ENCODE measurements at regions not wholly inside any gene's neighbourhood (a gene's known extent, or its start where the extent isn't known, plus 50 kb on each side); places are given as distances from the start of the nearest gene placed in this dataset.

- no peak overlapping the region for H3K4me3 ChIP-seq (ENCODE audit: low read depth, low read length)
- no peak for TF ChIP-seq CTCF (IDR thresholded peaks at IDR 0.05; ENCODE audit: low read depth, low read length)
- TF ChIP-seq POLR2A (IDR thresholded peaks at IDR 0.05; ENCODE audit: extremely low read depth, insufficient read length): no peak
- no peak for TF ChIP-seq MAX (IDR thresholded peaks at IDR 0.05; ENCODE audit: low read depth, low read length)
- TF ChIP-seq MYC (IDR thresholded peaks at IDR 0.05; ENCODE audit: low read depth, low read length): no peak
- no peak for DNase-seq (ENCODE audit: low read depth)
Observed at GRCh38 chr17:36739208-36739607, 137.8 kb downstream of the MRM1 start.

GRCh38 chr17:36740157-36740556 is 138.8 kb downstream of the MRM1 start:
- no peak overlapping the region for H3K4me3 ChIP-seq (ENCODE audit: low read depth, low read length)
- TF ChIP-seq MAX (IDR thresholded peaks at IDR 0.05; ENCODE audit: low read depth, low read length) (no peak), CTCF (IDR thresholded peaks at IDR 0.05; ENCODE audit: low read depth, low read length) (no peak), MYC (IDR thresholded peaks at IDR 0.05; ENCODE audit: low read depth, low read length) (no peak), POLR2A (IDR thresholded peaks at IDR 0.05; ENCODE audit: extremely low read depth, insufficient read length) (no peak)
- DNase-seq (ENCODE audit: low read depth): no peak

- TF ChIP-seq CTCF (IDR thresholded peaks at IDR 0.05; ENCODE audit: low read depth, low read length) (no peak), MYC (IDR thresholded peaks at IDR 0.05; ENCODE audit: low read depth, low read length) (no peak), POLR2A (IDR thresholded peaks at IDR 0.05; ENCODE audit: extremely low read depth, insufficient read length) (no peak), MAX (IDR thresholded peaks at IDR 0.05; ENCODE audit: low read depth, low read length) (no peak)
- no peak for DNase-seq (ENCODE audit: low read depth)
Observed at GRCh38 chr17:36741019-36741902, 139.9 kb downstream of the MRM1 start.

GRCh38 chr17:36742267-36743000 is 141.1 kb downstream of the MRM1 start:
- TF ChIP-seq POLR2A (IDR thresholded peaks at IDR 0.05; ENCODE audit: extremely low read depth, insufficient read length): no peak
- no peak for TF ChIP-seq MYC (IDR thresholded peaks at IDR 0.05; ENCODE audit: low read depth, low read length)
- no peak for TF ChIP-seq CTCF (IDR thresholded peaks at IDR 0.05; ENCODE audit: low read depth, low read length)
- no peak for TF ChIP-seq MAX (IDR thresholded peaks at IDR 0.05; ENCODE audit: low read depth, low read length)
- H3K4me3 ChIP-seq (ENCODE audit: low read depth, low read length): no peak overlapping the region
- DNase-seq (ENCODE audit: low read depth): no peak

More at GRCh38 chr17:36741019-36741902, 139.9 kb downstream of the MRM1 start:
- no peak overlapping the region for H3K4me3 ChIP-seq (ENCODE audit: low read depth, low read length)

- TF ChIP-seq CTCF (IDR thresholded peaks at IDR 0.05; ENCODE audit: low read depth, low read length) (no peak), MYC (IDR thresholded peaks at IDR 0.05; ENCODE audit: low read depth, low read length) (no peak), POLR2A (IDR thresholded peaks at IDR 0.05; ENCODE audit: extremely low read depth, insufficient read length) (no peak), MAX (IDR thresholded peaks at IDR 0.05; ENCODE audit: low read depth, low read length) (no peak)
- no peak for DNase-seq (ENCODE audit: low read depth)
- H3K4me3 ChIP-seq (ENCODE audit: low read depth, low read length): no peak overlapping the region
Observed at GRCh38 chr17:36743130-36743529, 141.7 kb downstream of the MRM1 start.

Data from NB4 (cell line).